ENCODE measurements at regions not wholly inside any gene's neighbourhood (a gene's known extent, or its start where the extent isn't known, plus 50 kb on each side); places are given as distances from the start of the nearest gene placed in this dataset.

DNA sequence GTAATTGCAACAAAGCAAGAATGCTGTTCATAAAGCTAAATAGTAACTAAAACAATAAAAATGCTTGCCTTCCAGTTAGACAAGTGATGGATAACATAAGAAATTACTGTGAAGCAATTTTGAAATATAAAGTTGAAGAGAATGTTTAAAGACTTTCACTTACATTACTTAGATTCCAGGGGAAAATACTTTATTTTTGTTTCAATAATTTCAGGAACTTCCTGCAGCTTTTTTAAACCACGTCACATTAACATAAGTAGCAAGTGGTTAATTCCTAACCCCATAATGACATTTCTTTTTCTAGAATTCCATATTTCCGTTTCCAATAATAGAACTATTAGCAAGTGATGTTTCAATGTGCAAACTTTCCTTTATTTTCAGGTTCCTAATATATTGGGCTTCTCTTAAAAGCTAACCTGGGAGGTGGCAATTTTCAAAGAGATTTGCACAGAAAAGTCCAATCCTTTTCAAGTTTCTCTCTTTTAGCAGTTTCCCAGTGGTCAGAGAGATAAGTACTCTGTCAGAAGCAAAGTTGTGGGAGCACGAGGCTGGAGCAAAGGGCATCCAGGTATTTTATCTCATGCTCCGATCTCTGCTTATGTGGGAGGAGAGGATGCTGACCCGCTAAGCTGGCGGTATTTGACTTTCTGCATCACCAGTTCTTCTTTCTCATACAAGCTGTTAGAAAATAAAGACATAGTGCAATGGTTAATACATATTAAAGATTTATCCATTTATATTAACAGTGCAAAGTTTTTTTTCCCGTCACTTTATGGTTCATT lies 1025.3 kb downstream of the EFNB2 start:
- Histone ChIP-seq H4K20me1 (ENCODE audit: insufficient read depth, low read length) (no peaks in the 10 kb centered on the region), H3K9me3 (ENCODE audit: insufficient read depth, low read length, severe bottlenecking) (no peaks in the 10 kb centered on the region), H3K36me3 (ENCODE audit: insufficient read depth, low read length) (no peaks in the 10 kb centered on the region), H3K4me2 (ENCODE audit: insufficient read depth, low read length) (no peak overlapping the region), H3K4me3 (ENCODE audit: low read depth in 1 of 2, low read length in 2 of 2) (no peak overlapping the region), H3K9ac (ENCODE audit: low read depth, low read length) (no peak overlapping the region), H3K27ac (ENCODE audit: low read length) (no peak overlapping the region), H3K4me1 (ENCODE audit: insufficient read depth, low read length) (no peaks in the 10 kb centered on the region), H2AFZ (ENCODE audit: low read depth, low read length) (no peak overlapping the region), H3K79me2 (ENCODE audit: insufficient read depth, low read length) (no peaks in the 10 kb centered on the region), H3K27me3 (ENCODE audit: insufficient read depth, low read length, poor library complexity) (no peaks in the 10 kb centered on the region)
- no peak for ATAC-seq (ENCODE audit: insufficient read depth, low read depth)
- no peak for TF ChIP-seq EZH2 (IDR thresholded peaks at IDR 0.05; ENCODE audit: borderline replicate concordance, low read depth, low read length, severe bottlenecking)
- no peak for TF ChIP-seq CTCF (IDR thresholded peaks at IDR 0.05; ENCODE audit: borderline replicate concordance, extremely low read depth, low read length, poor library complexity, severe bottlenecking)
- no peak for DNase-seq

GRCh38 chr13:105506463-105506862 lies 1029.0 kb downstream of the EFNB2 start:
- H3K4me2 ChIP-seq (ENCODE audit: insufficient read depth, low read length), result no peak overlapping the region
- ATAC-seq (ENCODE audit: insufficient read depth, low read depth) (no peak), DNase-seq (no peak)
- no peaks in the 10 kb centered on the region for H3K27me3 ChIP-seq (ENCODE audit: insufficient read depth, low read length, poor library complexity)
- H2AFZ ChIP-seq (ENCODE audit: low read depth, low read length), result no peak overlapping the region
- no peaks in the 10 kb centered on the region for H4K20me1 ChIP-seq (ENCODE audit: insufficient read depth, low read length)
- no peaks in the 10 kb centered on the region for H3K36me3 ChIP-seq (ENCODE audit: insufficient read depth, low read length)
- no peak overlapping the region for H3K4me3 ChIP-seq (ENCODE audit: low read depth in 1 of 2, low read length in 2 of 2)
- H3K4me1 ChIP-seq (ENCODE audit: insufficient read depth, low read length), result no peaks in the 10 kb centered on the region
- no peak overlapping the region for H3K27ac ChIP-seq (ENCODE audit: low read length)
- H3K9ac ChIP-seq (ENCODE audit: low read depth, low read length), result no peak overlapping the region
- TF ChIP-seq EZH2 (IDR thresholded peaks at IDR 0.05; ENCODE audit: borderline replicate concordance, low read depth, low read length, severe bottlenecking) (no peak), CTCF (IDR thresholded peaks at IDR 0.05; ENCODE audit: borderline replicate concordance, extremely low read depth, low read length, poor library complexity, severe bottlenecking) (no peak)
- H3K79me2 ChIP-seq (ENCODE audit: insufficient read depth, low read length), result no peaks in the 10 kb centered on the region
- no peaks in the 10 kb centered on the region for H3K9me3 ChIP-seq (ENCODE audit: insufficient read depth, low read length, severe bottlenecking)

DNA sequence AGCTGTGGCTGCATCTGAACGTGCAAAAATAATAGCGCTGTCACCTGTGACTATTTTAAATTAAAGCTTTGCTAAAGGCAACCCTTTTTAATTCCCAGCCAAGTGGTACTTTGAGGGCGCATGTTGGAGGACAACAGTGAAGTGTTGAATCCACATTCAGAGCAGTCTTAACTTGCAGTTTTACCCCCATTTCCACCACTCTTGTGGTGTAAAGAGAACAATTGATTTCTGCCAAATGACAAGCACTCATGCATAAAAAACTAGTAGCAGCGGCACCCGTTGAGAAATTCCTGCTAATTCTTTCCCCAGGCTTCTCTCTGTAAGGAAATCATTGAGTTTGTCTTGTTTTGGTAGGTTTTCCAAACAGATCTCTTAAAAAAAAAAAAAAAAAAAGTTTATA lies 1033.3 kb downstream of the EFNB2 start:
- H3K79me2 ChIP-seq (ENCODE audit: insufficient read depth, low read length), result no peaks in the 10 kb centered on the region
- no peak for ATAC-seq (ENCODE audit: insufficient read depth, low read depth)
- no peak overlapping the region for H3K27ac ChIP-seq (ENCODE audit: low read length)
- no peak overlapping the region for H3K4me2 ChIP-seq (ENCODE audit: insufficient read depth, low read length)
- no peak overlapping the region for H3K9ac ChIP-seq (ENCODE audit: low read depth, low read length)
- no peak overlapping the region for H3K4me3 ChIP-seq (ENCODE audit: low read depth in 1 of 2, low read length in 2 of 2)
- DNase-seq, result no peak
- H3K4me1 ChIP-seq (ENCODE audit: insufficient read depth, low read length), result no peaks in the 10 kb centered on the region
- TF ChIP-seq CTCF (IDR thresholded peaks at IDR 0.05; ENCODE audit: borderline replicate concordance, extremely low read depth, low read length, poor library complexity, severe bottlenecking), result no peak
- no peak for TF ChIP-seq EZH2 (IDR thresholded peaks at IDR 0.05; ENCODE audit: borderline replicate concordance, low read depth, low read length, severe bottlenecking)
- H3K36me3 ChIP-seq (ENCODE audit: insufficient read depth, low read length), result no peaks in the 10 kb centered on the region
- no peaks in the 10 kb centered on the region for H3K27me3 ChIP-seq (ENCODE audit: insufficient read depth, low read length, poor library complexity)
- H2AFZ ChIP-seq (ENCODE audit: low read depth, low read length), result 0 out of 2 replicates have a peak overlapping the region, but pooled peaks have one; percentile 5
- H4K20me1 ChIP-seq (ENCODE audit: insufficient read depth, low read length), result no peaks in the 10 kb centered on the region
- no peaks in the 10 kb centered on the region for H3K9me3 ChIP-seq (ENCODE audit: insufficient read depth, low read length, severe bottlenecking)
